HG02623 (cell line): ENCODE measurements at regions not wholly inside any gene's neighbourhood (a gene's known extent, or its start where the extent isn't known, plus 50 kb on each side); places are given as distances from the start of the nearest gene placed in this dataset.
"Not testable (repeated sequence)": the region's sequence is repeated elsewhere in the genome, so short reads cannot be mapped to it uniquely, and the experiment has no call there.

Experiments
- ATAC-seq: cut with Tn5 transposase; IDR thresholded peaks from one replicate; pipeline ENCODE4 v1.9.1; 2021; ENCODE audit warnings: moderate library complexity; ENCODE audit not compliant: unreplicated experiment

DNA sequence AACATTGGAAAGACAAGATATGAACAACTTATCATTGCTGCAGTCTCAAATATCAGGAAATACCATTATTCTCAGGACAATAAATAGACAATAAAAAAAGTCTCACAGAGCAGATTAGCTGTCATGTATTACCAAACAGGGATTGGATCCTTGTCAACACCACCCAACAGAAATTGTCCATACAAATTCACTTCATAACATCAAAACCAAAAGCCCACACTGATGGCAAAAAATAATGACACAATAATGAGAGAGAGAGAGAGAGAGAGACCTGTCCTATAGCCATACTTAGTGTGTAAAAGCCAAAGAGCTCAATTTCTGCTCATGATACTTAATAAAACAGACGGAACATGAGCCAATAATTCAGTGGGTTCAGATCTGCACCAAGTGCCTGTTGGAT lies 96.5 kb downstream of the PPIAL4G start:
- ATAC-seq = no peak

DNA sequence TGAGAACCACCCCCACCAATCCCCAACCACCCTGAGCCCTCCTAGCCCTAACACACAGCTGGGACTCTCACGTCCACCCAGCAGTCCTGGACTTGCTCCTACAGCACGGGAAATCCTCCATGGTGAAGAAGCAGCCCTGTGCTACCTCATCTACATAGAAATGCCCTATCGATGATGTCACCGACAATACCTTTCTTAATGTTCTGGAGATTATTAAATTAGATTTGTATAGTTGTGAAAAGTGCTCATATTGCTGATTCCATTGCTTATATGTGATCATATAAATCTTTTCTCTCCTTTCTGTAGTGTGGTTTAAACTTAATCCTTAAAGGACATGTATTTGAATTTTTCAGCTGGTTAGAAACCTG lies 97.1 kb downstream of the PPIAL4G start:
- not testable (repeated sequence) for ATAC-seq

DNA sequence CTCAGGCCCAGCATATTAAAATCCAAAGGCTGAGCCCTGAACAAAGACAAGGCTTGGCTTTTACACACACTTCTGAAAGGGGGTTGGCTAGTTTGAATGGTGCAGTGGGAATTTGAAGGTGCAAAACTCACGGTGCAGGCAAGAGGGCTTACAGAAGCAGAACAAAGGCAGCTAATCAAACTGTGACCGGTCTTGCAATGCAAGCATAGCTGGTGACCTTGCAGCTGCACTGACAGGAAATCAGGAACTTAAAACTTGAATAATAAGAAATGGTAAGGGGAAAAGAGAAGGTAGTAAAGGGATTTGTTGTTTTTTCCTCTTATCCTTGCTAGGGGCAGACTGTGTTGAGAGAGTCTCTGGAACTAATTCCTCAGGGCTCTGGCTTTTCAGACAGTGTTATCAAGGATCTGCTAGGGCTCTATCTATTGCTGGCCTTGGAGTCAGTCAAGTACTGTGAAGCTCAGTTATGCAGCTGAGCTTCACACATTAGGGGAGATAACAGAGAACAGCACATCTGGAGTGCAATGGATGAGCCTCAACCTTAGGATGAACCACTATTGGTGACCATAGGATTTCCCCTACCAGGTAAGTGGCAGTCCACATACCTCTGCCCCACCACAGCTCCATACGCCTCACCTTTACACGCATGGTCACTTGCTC lies 97.6 kb downstream of the PPIAL4G start:
- no peak for ATAC-seq

DNA sequence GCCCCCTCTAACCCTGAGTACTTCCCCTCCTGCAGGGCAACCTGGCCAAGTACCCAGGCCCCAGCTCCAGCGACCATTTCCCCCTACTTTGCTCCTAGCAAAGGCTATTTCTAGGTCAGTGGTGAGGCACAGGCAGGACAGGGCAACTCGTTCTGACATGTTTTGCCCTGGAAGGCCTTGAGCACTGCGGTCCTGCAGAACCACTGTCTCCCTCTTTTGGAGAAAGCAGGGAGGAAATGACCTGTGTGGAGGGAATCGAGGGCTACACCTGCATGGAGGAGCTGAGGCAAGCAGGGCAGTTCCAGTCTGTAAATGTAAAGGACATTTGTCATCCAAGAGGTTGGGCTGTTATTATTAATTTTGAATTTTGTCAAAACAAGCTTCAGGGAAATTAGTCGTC lies 99.1 kb downstream of the PPIAL4G start:
- no peak for ATAC-seq

DNA sequence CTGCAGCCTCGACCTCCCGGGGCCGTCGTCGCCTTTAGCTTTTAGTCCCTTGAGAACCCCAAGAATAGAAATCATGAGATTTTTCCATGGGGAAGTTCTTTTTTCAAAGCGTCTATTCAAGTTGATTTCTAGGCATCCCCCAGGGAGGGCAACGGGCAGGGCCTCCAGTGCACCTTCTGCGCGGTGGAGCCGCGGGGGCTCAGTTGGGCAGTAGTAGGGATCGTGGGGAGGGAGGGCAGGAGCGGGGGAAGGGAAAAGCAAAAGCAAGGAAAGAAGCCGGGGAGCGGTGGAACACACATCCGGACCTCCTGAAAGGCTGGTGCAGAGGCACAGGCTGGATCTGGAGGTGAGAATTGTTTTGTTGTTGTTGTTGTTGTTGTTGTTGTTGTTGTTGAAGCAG lies 103.4 kb downstream of the PPIAL4G start:
- no peak for ATAC-seq

DNA sequence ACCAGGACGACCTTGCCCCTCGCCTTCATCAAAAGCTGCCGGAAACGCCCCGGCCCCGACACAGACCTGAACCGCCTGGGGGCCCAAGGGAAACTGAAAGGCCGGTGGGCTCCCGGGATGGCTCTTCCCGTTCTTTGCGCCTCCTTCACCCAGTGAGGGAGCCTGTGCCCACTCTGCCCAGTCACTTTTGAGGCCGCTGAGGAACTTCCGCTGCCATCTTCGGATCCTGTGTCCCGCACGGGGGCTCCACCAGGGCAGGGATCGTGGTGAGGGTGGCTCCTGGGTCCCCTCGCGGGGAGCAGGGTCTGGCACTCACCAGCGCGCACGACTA lies 104.0 kb downstream of the PPIAL4G start:
- ATAC-seq = no peak

DNA sequence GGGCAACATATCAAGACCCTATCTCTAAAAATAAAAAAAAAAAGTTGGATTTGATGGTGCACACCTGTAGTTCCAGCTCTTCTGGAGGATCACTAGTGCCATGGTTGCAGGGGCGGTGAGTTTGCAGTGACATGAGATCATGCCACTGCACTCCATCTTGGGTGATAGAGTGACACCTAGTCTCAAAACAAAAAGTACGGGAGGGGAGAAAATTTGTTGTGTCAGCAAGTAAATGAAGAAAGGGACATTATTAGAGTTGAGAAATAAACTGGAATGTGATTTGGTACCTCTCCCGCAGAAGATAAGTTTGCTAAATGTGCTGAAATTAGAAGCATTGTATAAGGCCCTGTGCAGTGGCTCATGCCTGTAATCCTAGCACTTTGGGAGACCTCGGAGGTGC lies 105.1 kb downstream of the PPIAL4G start:
- not testable (repeated sequence) for ATAC-seq

DNA sequence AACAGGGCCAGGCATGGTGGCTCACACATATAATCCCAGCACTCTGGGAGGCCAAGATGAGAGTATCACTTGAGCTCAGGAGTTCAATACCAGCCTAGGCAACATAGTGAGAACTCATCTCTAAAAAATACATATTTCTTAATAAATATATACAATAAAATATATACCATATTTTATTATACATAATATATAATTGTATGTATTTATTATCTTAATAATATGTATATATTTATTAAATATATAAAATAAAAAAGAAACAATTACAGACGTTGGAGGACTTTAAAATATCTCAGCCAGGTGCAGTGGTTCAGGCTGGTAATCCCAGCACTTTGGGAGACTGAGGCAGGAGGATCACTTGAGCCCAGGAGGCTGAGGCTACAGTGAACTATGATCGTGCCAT lies 106.1 kb downstream of the PPIAL4G start:
- ATAC-seq = not testable (repeated sequence)

DNA sequence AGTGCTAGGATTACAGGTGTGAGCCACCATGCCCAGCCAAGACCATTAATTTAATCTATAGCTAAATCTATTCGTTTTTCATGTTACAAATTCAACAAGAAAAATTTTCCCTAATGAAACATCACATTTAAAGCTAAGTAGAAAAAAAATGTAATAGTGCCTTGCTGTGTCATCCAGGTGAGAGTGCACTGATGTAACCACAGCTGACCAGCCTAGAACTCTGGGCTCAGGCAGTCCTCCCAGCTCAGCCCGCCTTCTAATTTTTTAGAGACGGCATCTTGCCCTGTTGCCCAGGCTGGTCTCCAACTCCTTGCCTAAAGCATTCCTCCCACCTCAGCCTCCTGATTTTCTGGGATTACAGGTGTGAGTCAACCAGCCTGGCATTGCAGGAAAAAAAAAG lies 109.0 kb downstream of the PPIAL4G start:
- ATAC-seq = no peak

DNA sequence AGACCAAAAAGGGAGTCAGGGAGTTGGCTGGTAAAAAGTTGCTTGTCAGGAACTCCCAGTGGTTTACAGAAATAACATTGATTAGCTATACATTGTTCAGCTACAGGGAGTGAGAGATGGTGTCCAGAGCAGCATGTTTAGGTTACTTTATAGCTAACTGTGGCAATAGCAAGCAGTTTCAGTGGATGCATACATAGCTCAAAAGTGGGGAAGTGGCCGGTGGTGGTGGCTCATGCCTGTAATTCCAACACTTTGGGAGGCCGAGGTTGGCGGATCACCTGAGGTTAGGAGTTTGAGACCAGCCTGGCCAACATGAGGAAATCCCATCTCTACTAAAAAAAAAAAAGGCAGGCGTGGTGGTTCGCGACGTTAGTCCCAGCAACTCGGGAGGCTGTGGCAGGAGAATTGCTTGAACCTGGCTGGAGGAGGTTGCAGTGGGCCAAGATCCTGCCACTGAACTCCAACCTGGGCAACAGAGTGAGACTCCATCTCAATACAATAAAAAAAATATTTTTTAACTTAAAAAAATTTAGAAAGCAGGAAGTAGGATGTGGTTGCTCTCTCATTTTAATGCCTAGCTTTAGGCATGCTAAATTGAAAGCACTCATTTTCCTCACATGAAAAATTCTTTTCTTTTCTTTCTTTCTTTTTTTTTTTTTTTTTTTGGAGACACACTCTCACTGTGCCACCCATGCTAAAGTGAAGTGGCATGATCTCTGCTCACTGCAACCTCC lies 109.7 kb downstream of the PPIAL4G start:
- no peak for ATAC-seq

DNA sequence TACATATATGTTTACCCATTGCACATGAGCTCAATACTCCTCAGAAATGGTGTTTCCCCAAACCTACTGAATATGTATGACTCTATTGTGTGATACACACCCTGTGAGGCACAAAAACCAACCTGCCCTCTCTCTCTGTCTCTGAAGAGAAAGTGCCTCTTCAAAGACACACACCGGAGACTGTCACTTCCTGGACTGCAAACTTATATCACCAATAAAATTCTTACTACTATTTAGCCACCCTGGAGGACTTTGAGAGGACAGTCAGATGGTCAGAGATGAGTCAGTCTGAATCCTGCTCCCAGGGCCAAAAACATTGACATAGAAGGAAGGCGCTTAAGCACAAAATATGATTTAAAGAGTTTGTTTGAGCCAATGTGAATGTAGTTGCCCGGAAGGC lies 110.4 kb downstream of the PPIAL4G start:
- no peak for ATAC-seq

DNA sequence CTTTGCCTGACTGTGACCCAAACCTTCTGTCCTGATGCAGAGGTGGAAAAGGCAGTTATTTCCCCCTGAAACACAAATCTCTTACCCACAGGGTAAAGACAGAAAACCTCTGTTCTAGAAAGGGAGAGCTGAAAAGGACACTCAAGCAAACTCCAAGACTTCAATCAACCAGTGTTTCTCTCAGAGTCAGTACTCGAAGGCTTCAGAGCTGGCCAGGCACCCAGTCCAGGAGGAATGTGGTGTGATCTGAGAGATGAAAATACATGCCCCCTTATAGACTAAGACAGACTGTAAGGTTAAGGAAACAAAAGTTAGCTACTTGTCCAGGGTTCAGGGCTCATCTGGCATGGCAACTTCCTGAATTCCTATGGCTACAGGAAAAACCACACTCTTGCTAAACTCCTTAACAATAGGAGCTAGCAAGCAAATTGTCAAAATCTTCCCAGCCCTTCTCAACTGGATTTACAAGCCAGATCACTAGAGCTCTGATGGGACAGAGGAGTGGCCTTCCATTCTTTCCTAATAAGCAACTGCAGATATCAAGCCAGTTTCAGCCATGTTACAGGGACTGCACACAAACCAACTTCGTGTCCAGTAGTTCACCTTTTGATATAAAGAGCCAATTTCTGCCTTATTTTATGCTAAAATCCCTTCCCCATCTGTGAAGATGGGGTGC lies 110.9 kb downstream of the PPIAL4G start:
- ATAC-seq = not testable (repeated sequence)

DNA sequence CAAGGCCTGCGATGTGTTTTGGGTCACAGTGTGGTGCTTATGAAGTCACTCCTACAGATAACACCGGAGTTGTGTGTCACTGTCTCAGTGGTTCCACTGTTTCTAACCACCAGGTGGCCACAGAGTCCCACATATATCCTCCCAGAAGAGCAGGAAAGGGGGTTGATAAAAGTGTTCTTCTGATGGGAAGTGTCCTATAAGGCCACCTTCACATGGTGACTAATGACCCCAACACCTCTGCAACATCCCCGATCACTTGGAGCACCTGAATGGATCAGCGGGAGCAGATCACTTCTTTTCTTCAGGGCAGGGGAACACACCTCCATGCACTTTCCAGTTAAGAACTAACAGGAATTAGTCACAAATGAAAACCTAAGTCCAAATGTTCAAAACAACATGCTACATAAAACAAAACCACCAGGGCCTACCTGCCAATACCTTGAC lies 111.5 kb downstream of the PPIAL4G start:
- not testable (repeated sequence) for ATAC-seq

DNA sequence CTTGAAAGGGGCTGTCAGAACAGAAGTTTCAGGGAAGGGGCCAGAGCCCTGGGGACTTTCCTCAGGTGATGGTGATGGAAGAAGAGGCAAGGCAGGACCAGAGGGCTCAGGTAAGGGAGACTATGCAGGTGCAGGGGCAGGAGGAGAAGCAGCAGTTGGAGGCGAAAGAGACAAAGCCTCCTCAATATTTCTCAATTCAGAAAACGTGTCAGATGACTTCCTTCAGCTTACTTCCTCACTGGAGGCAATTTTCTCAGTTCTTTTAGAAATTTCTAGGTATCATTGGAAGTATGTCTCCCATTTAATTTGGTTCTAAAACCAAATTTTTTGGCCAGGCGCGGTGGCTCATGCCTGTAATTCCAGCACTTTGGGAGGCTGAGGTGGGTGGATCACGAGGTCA lies 112.4 kb downstream of the PPIAL4G start:
- ATAC-seq = not testable (repeated sequence)

DNA sequence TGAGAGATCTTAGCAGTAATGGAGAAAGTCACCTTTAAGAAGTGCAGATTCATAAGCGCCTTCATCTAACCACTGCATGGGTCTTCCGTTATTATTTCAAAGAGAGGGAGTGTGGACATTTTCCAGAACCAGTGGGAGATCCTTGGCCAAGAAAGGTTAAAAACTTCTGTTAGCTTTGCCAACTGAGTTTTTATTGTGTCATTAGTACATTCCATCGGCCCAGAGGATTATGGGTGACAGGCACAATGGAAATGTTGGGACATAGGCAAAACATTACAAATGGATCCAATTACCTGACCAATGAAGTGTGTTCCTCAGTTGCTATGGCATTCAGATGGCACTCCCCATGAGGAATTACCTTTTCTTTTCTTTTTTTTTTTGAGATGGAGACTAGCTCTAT lies 115.5 kb downstream of the PPIAL4G start:
- no peak for ATAC-seq

DNA sequence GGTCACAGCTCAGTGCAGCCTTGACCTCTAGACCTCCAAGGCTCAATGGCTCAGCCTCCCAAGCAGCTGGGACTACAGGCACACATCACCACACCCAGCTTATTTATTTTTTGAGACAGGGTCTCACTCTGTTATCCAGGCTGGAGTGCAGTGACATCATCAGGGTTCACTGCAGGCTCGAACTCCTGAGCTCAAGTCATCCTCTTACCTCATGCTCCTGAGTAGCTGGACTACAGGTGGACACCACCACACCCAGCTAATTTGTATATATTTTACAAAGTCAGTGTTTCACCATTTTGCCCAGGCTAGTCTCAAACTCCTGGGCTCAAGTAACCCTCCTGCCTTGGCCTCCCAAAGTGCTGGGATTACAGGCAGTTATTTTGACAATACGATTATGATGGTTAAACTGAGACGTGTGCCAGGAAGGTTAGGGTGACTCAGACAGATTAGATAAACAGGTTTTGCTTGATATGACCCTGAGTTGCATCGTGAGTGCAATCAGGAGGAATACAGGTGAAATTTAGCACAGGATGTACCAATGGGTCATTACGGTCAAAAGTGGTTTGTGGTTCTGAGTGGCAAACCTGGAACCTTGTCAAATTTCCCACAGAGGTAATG lies 116.9 kb downstream of the PPIAL4G start:
- not testable (repeated sequence) for ATAC-seq

DNA sequence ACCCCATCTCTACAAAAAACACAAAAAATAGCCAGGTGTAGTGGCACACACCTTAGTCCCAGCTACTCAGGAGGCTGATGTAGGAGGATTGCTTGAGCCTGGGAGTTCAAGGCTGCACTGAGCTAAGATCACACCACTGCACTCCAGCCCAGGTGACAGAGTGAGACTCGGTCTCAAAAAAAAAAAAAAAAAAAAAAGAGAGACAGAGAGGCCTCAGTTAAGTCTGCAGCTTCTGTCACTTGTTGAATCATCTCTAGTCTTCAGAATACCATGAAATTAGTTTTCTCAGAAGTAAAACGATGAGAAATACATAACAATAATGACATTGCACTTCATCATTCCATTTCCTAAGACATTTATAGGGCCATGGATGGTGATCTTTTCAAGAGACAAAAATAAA lies 118.0 kb downstream of the PPIAL4G start:
- not testable (repeated sequence) for ATAC-seq

DNA sequence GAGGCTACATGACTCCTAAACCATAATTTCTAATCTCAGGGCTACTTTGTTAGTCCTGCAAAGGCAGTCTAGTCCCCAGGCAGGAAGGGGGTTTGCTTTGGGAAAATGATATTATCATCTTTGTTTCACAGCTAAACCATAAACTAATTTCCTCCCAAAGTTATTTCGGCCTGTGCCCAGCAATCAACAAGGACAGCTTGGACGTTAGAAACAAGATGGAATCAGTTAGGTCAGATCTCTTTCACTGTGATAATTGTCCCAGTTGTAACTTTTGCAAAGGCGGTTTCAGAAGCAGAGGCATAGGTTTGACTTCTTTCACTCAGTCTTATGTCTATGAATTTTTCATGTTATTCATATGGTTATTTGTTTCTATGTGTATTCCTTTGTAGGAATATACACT lies 119.1 kb downstream of the PPIAL4G start:
- not testable (repeated sequence) for ATAC-seq

DNA sequence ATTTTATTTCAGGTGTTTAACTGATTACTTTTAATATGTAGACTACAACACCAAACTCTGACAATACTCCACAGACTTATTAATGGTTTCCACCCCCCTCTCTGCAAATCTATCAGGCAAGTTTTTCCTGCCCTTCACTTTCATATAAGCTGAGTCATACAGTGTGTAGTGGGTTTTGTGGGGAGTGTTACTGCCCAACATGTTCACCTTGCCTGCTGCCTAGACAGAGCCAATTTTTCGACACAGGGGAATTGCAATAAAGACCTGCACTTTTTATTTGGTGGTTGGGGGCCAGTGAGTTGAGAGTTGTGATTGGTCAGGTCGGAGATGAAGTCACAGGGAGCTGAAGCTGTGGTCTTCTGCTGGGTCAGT lies 119.7 kb downstream of the PPIAL4G start:
- ATAC-seq = no peak

DNA sequence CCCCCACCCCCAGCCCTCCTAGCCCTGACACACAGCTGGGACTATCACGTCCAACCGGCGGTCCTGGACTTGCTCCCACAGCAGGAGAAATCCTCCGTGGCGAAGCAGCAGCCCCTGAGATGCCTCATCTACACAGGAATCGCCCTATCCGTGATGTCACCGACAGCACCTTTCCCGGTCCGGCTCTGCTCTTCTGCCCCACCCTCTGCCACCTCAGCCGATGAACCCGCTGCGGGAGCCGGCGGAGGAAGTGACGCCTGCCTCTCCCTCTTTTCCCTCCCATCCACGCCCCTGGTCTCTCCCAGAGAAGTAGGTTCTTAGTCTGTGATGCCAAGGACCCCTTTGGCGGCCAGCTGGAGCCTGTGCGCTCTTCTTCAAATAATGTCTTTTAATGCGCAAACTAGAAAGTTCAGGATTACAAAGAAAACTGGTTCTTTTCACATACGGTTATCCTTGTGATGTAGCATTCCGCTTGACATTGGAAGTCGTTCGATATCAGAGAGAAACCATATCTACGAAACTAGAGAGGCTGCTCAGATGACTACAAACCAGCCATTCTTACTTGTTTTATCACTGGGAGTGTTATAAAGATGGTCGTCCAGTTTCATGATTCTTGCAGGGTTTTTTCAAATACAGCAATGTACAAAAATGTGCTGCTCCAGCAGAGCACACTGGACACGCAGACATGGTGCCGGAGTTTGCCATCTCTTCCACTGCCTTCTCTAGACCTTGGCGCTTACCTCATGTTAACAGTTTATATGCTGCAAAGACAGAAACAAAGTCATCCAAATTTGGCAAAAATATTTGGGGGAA lies 120.3 kb downstream of the PPIAL4G start:
- no peak for ATAC-seq

DNA sequence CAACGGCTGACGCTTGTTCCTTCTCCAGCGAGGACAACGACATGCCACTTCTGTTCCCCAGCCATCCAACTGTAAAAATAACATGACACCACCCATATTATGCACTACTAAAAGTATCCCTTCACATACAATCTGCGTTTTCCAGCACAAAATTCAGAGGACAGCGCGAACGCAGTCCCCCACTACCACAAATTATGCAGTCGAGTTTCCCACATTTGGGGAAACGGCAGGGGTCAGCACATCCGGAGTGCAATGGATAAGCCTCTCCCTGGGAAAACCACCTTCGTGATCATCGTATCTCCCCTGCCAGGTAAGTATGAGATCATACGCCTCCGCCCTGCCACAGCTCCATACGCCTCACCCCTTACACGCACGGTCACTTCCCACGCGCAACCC lies 120.9 kb downstream of the PPIAL4G start:
- ATAC-seq = no peak
